ENCODE measurements at regions not wholly inside any gene's neighbourhood (a gene's known extent, or its start where the extent isn't known, plus 50 kb on each side); places are given as distances from the start of the nearest gene placed in this dataset.

DNA sequence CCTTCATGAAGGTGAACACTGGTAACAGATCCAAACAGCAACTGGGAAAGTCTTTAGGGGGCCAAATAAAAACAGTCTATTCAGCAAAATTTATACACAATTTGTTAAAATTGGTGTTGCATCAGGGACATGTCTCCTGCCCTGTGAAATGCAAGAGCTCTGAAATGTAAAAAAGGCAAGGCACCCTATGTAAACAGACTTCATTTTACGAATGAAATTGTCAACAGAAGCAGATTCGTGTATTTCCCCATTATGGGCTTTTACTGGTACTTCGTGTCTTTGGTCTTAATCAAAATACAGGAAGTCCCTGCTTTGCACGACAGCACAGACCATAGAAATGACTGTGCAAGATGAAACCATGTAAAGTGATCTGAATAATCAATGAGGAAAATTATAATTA, 127.3 kb upstream of the THBS1 start:
- Histone ChIP-seq H3K4me3 (ENCODE audit: low read depth, low read length) (no peak overlapping the region), H3K27me3 (ENCODE audit: control insufficient read depth, insufficient read depth, low read length) (no peaks in the 10 kb centered on the region), H3K36me3 (ENCODE audit: control insufficient read depth, insufficient read depth, low read length) (no peaks in the 10 kb centered on the region)
- DNase-seq (ENCODE audit: low read depth): no peak
- TF ChIP-seq, protein P1, sequence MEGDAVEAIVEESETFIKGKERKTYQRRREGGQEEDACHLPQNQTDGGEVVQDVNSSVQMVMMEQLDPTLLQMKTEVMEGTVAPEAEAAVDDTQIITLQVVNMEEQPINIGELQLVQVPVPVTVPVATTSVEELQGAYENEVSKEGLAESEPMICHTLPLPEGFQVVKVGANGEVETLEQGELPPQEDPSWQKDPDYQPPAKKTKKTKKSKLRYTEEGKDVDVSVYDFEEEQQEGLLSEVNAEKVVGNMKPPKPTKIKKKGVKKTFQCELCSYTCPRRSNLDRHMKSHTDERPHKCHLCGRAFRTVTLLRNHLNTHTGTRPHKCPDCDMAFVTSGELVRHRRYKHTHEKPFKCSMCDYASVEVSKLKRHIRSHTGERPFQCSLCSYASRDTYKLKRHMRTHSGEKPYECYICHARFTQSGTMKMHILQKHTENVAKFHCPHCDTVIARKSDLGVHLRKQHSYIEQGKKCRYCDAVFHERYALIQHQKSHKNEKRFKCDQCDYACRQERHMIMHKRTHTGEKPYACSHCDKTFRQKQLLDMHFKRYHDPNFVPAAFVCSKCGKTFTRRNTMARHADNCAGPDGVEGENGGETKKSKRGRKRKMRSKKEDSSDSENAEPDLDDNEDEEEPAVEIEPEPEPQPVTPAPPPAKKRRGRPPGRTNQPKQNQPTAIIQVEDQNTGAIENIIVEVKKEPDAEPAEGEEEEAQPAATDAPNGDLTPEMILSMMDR (IDR thresholded peaks at IDR 0.05; ENCODE audit: insufficient read depth, low read length, poor library complexity, severe bottlenecking): no peak

DNA sequence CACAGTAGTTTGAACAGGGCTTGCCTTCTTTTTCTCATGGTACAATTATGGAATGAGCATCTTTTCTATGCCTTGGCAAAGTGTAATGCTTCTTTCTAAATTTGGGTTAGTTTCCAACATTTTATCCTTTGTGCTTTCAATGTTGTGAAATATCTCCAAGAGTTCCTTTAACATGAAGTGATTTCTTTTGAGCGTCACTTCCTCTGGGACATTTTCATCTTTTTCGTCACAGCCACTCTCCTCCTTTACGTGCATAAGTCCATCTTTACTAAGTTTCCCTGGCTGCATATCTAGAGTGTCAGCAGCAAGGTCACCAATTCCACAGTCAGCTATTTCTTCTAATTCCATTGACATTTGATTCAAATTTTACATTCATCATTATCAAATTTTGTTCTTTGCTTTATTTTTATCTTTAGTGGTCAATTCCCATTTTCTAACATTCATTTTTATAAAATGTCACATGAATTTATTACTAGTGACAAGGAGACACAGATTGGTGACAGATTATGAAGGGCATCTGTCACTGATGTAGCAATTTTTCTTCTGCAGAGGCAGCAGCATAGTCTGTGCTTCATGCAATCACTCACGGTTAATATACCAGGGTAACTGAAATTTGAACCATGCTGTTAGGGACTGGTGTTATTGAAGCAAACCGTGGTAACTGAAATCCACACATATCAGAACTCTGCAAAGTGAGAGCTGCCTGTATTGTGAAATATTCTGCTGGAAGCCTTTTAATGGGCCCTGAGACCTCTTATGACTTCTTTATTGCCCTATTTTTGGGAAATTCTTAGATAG, 126.5 kb upstream of the THBS1 start:
- H3K27me3 ChIP-seq (ENCODE audit: control insufficient read depth, insufficient read depth, low read length): no peaks in the 10 kb centered on the region
- DNase-seq (ENCODE audit: low read depth): no peak

DNA sequence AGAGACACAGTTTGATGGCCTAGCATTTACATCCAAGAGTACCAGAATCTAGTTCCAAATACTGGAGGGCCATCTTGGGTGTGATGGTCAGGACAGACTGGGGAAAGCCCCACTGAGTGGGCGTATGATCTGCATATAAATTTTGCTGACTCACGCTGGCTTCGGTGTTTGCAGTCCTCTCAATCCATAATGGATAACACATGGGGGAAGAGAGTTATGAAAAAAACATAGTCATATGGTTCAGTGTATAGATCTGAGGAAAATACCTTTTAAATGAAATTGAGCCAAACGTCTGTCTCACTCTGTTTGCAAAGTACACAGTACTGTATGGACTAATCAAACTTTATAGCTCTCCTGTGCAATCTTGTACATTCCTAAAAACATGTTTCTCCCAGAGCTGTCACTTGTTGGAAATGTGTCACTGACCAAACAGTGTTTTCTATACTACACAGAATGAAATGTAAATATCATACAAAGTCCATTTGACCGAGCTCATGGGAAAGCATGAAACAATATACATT, 125.3 kb upstream of the THBS1 start:
- TF ChIP-seq, protein P1 (IDR thresholded peaks at IDR 0.05; ENCODE audit: insufficient read depth, low read length, poor library complexity, severe bottlenecking): no peak
- H3K36me3 ChIP-seq (ENCODE audit: control insufficient read depth, insufficient read depth, low read length): no peaks in the 10 kb centered on the region
- DNase-seq (ENCODE audit: low read depth): no peak

More for the DNA sequence above, 126.5 kb upstream of the THBS1 start:
- Histone ChIP-seq H3K36me3 (ENCODE audit: control insufficient read depth, insufficient read depth, low read length) (no peaks in the 10 kb centered on the region), H3K4me3 (ENCODE audit: low read depth, low read length) (no peak overlapping the region)
- TF ChIP-seq, protein P1 (IDR thresholded peaks at IDR 0.05; ENCODE audit: insufficient read depth, low read length, poor library complexity, severe bottlenecking): no peak

DNA sequence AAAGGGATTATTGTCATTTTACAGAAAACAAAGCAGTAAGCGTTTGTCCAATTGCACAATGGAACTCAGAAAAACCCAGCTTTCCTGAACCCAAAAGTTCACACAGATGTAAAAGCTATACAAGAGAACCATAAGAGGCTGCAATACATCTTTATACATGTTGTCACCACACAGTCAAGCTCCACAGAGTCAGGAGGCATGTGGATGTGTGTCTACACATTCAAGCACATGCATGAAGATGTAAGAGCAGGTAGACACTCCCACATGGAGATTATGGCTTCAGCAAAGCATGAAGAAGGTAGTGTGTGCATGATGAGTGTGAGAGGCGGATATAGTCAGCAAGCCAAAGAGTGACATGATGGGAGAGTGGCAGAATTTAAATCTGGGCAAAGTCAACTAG, 124.7 kb upstream of the THBS1 start:
- H3K36me3 ChIP-seq (ENCODE audit: control insufficient read depth, insufficient read depth, low read length): no peaks in the 10 kb centered on the region
- TF ChIP-seq, protein P1 (IDR thresholded peaks at IDR 0.05; ENCODE audit: insufficient read depth, low read length, poor library complexity, severe bottlenecking): no peak
- no peaks in the 10 kb centered on the region for H3K27me3 ChIP-seq (ENCODE audit: control insufficient read depth, insufficient read depth, low read length)
- DNase-seq (ENCODE audit: low read depth): no peak
- no peak overlapping the region for H3K4me3 ChIP-seq (ENCODE audit: low read depth, low read length)

More for the DNA sequence above, 125.3 kb upstream of the THBS1 start:
- no peak overlapping the region for H3K4me3 ChIP-seq (ENCODE audit: low read depth, low read length)
- no peaks in the 10 kb centered on the region for H3K27me3 ChIP-seq (ENCODE audit: control insufficient read depth, insufficient read depth, low read length)

DNA sequence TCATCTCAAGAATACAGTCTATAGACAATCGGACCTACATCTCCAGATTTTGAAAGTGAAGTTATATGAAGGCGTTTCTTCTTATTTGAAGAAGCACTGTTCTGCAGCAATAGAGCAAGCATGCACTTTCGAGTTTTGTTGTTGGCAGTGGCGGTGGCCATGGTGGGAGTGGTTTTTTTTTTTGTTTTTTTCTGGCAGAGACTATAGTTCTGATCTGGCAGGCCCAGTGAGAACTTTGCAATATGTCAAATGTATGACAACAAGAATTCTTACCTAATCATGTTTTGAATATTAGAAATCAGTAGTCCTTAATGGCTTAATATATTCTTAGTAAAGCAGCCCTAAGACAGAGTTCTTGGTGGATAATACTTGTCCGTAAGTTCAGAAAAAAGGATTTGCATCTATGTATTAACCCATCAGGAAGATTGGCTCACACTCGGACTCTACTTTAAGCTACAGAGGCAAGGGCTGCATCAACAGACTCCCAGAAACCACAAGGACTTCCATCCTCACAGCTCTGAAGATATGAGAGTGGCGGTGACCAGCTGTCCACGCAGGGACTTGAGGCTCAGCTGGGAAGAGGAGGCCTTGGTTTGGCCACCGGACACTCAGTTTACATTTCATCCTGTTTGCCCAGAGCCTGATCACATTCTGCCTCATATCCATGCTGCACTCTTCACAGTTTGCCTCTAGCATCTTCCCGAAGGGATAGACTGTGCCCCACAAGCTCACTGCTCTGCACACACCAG, 124.1 kb upstream of the THBS1 start:
- no peak for DNase-seq (ENCODE audit: low read depth)
- Histone ChIP-seq H3K27me3 (ENCODE audit: control insufficient read depth, insufficient read depth, low read length) (no peaks in the 10 kb centered on the region), H3K36me3 (ENCODE audit: control insufficient read depth, insufficient read depth, low read length) (no peaks in the 10 kb centered on the region), H3K4me3 (ENCODE audit: low read depth, low read length) (no peak overlapping the region)
- TF ChIP-seq, protein P1 (IDR thresholded peaks at IDR 0.05; ENCODE audit: insufficient read depth, low read length, poor library complexity, severe bottlenecking): no peak

Data from kidney epithelial cell (primary cell).